GM19328 (cell line): ENCODE measurements at regions not wholly inside any gene's neighbourhood (a gene's known extent, or its start where the extent isn't known, plus 50 kb on each side); places are given as distances from the start of the nearest gene placed in this dataset.

Experiments
- ATAC-seq: cut with Tn5 transposase; IDR thresholded peaks from one replicate; pipeline ENCODE4 v1.9.1; 2021; ENCODE audit warnings: mild to moderate bottlenecking, moderate library complexity; ENCODE audit not compliant: unreplicated experiment

- ATAC-seq = no peak
Observed at GRCh38 chr6:144646093-144647056, 361.2 kb downstream of the UTRN start.

GRCh38 chr6:144647406-144647964 lies 362.4 kb downstream of the UTRN start:
- ATAC-seq = no peak

GRCh38 chr6:144647971-144648651 lies 363.0 kb downstream of the UTRN start:
- no peak for ATAC-seq

- ATAC-seq = no peak
Observed at GRCh38 chr6:144649085-144649484, 363.9 kb downstream of the UTRN start.

- ATAC-seq = no peak
Observed at GRCh38 chr6:144651234-144651633, 366.1 kb downstream of the UTRN start.

GRCh38 chr6:144652292-144652891 lies 367.3 kb downstream of the UTRN start:
- ATAC-seq = no peak

GRCh38 chr6:144653885-144654505 lies 368.9 kb downstream of the UTRN start:
- peak; percentile 93 for ATAC-seq

GRCh38 chr6:144654506-144654905 lies 369.4 kb downstream of the UTRN start:
- no peak for ATAC-seq

GRCh38 chr6:144655376-144655775 lies 370.2 kb downstream of the UTRN start:
- no peak for ATAC-seq

GRCh38 chr6:144657691-144658090 lies 372.6 kb downstream of the UTRN start:
- no peak for ATAC-seq

GRCh38 chr6:144659202-144660182 lies 374.4 kb downstream of the UTRN start:
- peak; percentile 60 for ATAC-seq

- no peak for ATAC-seq
Observed at GRCh38 chr6:144660561-144661115, 375.5 kb downstream of the UTRN start.

GRCh38 chr6:144661116-144661806 lies 376.1 kb downstream of the UTRN start:
- no peak for ATAC-seq

GRCh38 chr6:144662812-144663365 lies 377.8 kb downstream of the UTRN start:
- ATAC-seq = no peak

GRCh38 chr6:144664281-144664680 lies 379.1 kb downstream of the UTRN start:
- ATAC-seq = no peak

GRCh38 chr6:144664947-144665346 lies 379.8 kb downstream of the UTRN start:
- ATAC-seq = no peak

- ATAC-seq = no peak
Observed at GRCh38 chr6:144665932-144666450, 380.9 kb downstream of the UTRN start.

- ATAC-seq = no peak
Observed at GRCh38 chr6:144666781-144667180, 381.6 kb downstream of the UTRN start.
